HepG2 (cell line): ENCODE measurements at regions not wholly inside any gene's neighbourhood (a gene's known extent, or its start where the extent isn't known, plus 50 kb on each side); places are given as distances from the start of the nearest gene placed in this dataset.

Experiments
- ATAC-seq: fragments of 200-7000 bp; cut with Tn5 transposase; 3 replicates; pipeline ENCODE4 v1.9.1; 2020; ENCODE audit warnings: mild to moderate bottlenecking, moderate library complexity
- BruUV-seq: library from RNA; stranded (reverse); fragments of 400-500 nt; replicated peaks from 2 replicates; lab custom pipeline; 2021; lab: Mats Ljungman, UMichigan
- CTCF ChIA-PET: fragments of 300-600 bp; formaldehyde crosslinking; extraction: SDS; loops from one replicate; lab custom pipeline; 2021; ENCODE audit warnings: low total read pairs, inconsistent platforms, low intra/inter-chr PET ratio; lab: Yijun Ruan, JAX
- POLR2A ChIA-PET: fragments of 350-600 bp; sonication (Branson Sonifier 250); formaldehyde crosslinking; loops from one replicate; lab custom pipeline; 2020; ENCODE audit warnings: antibody characterized with exemption, inconsistent platforms; lab: Yijun Ruan, JAX
- DNase-seq: peaks from one replicate; pipeline ENCODE4 v3.0.0-alpha.2; 2015; ENCODE audit warnings: low spot score
- FAIRE-seq: peaks from 3 replicates; lab custom pipeline; 2011; peaks lifted over from hg19 to GRCh38; lab: Jason Lieb, UNC
- H2AFZ ChIP-seq: one replicate; pipeline ENCODE4 v1.6.1; 2011; ENCODE audit warnings: low read length, inconsistent platforms
- H3K27ac ChIP-seq: fragments of 300-600 bp; 3 replicates; pipeline ENCODE4 v1.8.0; 2011; ENCODE audit warnings: mixed run types, mild to moderate bottlenecking, mixed read lengths, low read length, inconsistent platforms; ENCODE audit not compliant: insufficient read depth; ENCODE audit errors: extremely low read length
- H3K27me3 ChIP-seq, 2 experiments: fragments of 200-600 bp in 1 of 2; 2 replicates in 1 of 2; 3 replicates in 1 of 2; pipeline versions ENCODE4 v1.6.0 to v1.8.0; 2011; ENCODE audit warnings: low read length in 2 of 2, mild to moderate bottlenecking in 2 of 2, moderate library complexity in 2 of 2, inconsistent platforms in 1 of 2; ENCODE audit not compliant: insufficient read depth in 2 of 2, control insufficient read depth in 1 of 2
- H3K36me3 ChIP-seq, 2 experiments: fragments of 200-600 bp in 1 of 2; replicated peaks in 1 of 2; 2 replicates in 1 of 2; 3 replicates in 1 of 2; pipeline versions ENCODE4 v1.5.1 to v1.8.0; 2011; ENCODE audit warnings: low read length in 2 of 2, inconsistent platforms in 1 of 2; ENCODE audit not compliant: insufficient read depth in 2 of 2, control insufficient read depth in 1 of 2
- H3K4me1 ChIP-seq: 2 replicates; pipeline ENCODE4 v1.5.1; 2012; ENCODE audit warnings: low read length, inconsistent platforms; ENCODE audit not compliant: insufficient read depth
- H3K4me2 ChIP-seq: 2 replicates; pipeline ENCODE4 v1.6.0; 2011; ENCODE audit warnings: low read depth, low read length, inconsistent platforms
- H3K4me3 ChIP-seq, 3 experiments: fragments of 200-600 bp in 1 of 3; sonication (generic), shearing (Covaris generic) in 1 of 3; replicated peaks in 1 of 3; 2 replicates each; pipeline ENCODE4 v1.5.1; 2011 to 2016; ENCODE audit warnings: low read length in 3 of 3, inconsistent platforms in 2 of 3, low read depth in 2 of 3, mild to moderate bottlenecking in 2 of 3, control low read depth in 1 of 3, mixed read lengths in 1 of 3; ENCODE audit not compliant: insufficient read depth in 1 of 3
- H3K79me2 ChIP-seq: one replicate; pipeline ENCODE4 v1.6.1; 2011; ENCODE audit warnings: low read length, inconsistent platforms; ENCODE audit not compliant: insufficient read depth
- H3K9ac ChIP-seq: 2 replicates; pipeline ENCODE4 v1.6.0; 2011; ENCODE audit warnings: mild to moderate bottlenecking, low read depth, low read length, inconsistent platforms; ENCODE audit not compliant: insufficient read depth
- H3K9me3 ChIP-seq: 2 replicates; pipeline ENCODE4 v1.5.1; 2012; ENCODE audit warnings: mild to moderate bottlenecking, low read length
- H4K20me1 ChIP-seq: 2 replicates; pipeline ENCODE4 v1.6.0; 2011; ENCODE audit warnings: inconsistent platforms, mild to moderate bottlenecking, low read length, moderate library complexity; ENCODE audit not compliant: insufficient read depth
- CREB1 ChIP-seq, 2 experiments: fragments of 450-650 bp in 1 of 2; IDR thresholded peaks; 2 replicates each; pipeline ENCODE4 v1.6.1; 2016 to 2017; ENCODE audit warnings: control low read depth in 1 of 2, mild to moderate bottlenecking in 1 of 2, missing compliant biosample characterization in 1 of 2, missing genetic modification characterization in 1 of 2
- FOXM1 ChIP-seq: sonication (generic); formaldehyde crosslinking; IDR thresholded peaks from 2 replicates; pipeline ENCODE4 v1.5.0; 2020; ENCODE audit warnings: missing genetic modification reagents
- HOXD1 ChIP-seq: sonication (generic); formaldehyde crosslinking; IDR thresholded peaks from 2 replicates; pipeline ENCODE4 v1.5.0; 2020; ENCODE audit warnings: missing genetic modification reagents
- KMT2A ChIP-seq: sonication (generic); formaldehyde crosslinking; IDR thresholded peaks from 2 replicates; pipeline ENCODE4 v1.4.0; 2020; ENCODE audit warnings: missing genetic modification reagents
- SMARCE1 ChIP-seq: fragments of 450-650 bp; IDR thresholded peaks from 2 replicates; pipeline ENCODE4 v1.6.1; 2017; ENCODE audit warnings: borderline replicate concordance
- STAT5B ChIP-seq: sonication (generic); formaldehyde crosslinking; IDR thresholded peaks from 2 replicates; pipeline ENCODE4 v1.4.0; 2020; ENCODE audit warnings: missing genetic modification reagents
- TIGD3 ChIP-seq: sonication (generic); formaldehyde crosslinking; IDR thresholded peaks from 2 replicates; pipeline ENCODE4 v1.5.1; 2020; ENCODE audit warnings: mild to moderate bottlenecking, missing genetic modification reagents, borderline replicate concordance
- ZC3H4 ChIP-seq: sonication (generic); formaldehyde crosslinking; IDR thresholded peaks from 2 replicates; pipeline ENCODE4 v1.4.0; 2020; ENCODE audit warnings: missing genetic modification reagents, borderline replicate concordance
- ZNF407 ChIP-seq: sonication (generic); formaldehyde crosslinking; IDR thresholded peaks from one replicate; pipeline ENCODE4 v1.5.1; 2020; ENCODE audit warnings: mild to moderate bottlenecking, missing genetic modification reagents; ENCODE audit errors: not compliant biosample characterization
- ZNF766 ChIP-seq: sonication (generic); formaldehyde crosslinking; IDR thresholded peaks from 2 replicates; pipeline ENCODE4 v1.5.0; 2020; ENCODE audit warnings: missing genetic modification reagents, borderline replicate concordance
- WGBS: methylation state at CpG from one replicate; pipeline ENCODE4 v1.1.6; 2017; ENCODE audit warnings: low lambda C conversion rate; 5-methylcytosine and 5-hydroxymethylcytosine counted together
- in situ Hi-C: cut with HindIII; loops from 2 replicates; pipeline ENCODE4 v1.10.0; 2017; ENCODE audit warnings: low pct_unique_long_range_greater_than_20kb; ENCODE audit not compliant: extremely low pct_ligation_motif_present
- intact Hi-C: fragments of 100-400 bp; cut with micrococcal nuclease; formaldehyde crosslinking; loops from one replicate; pipeline ENCODE4 v1.10.0; 2022; ENCODE audit not compliant: unreplicated experiment

DNA sequence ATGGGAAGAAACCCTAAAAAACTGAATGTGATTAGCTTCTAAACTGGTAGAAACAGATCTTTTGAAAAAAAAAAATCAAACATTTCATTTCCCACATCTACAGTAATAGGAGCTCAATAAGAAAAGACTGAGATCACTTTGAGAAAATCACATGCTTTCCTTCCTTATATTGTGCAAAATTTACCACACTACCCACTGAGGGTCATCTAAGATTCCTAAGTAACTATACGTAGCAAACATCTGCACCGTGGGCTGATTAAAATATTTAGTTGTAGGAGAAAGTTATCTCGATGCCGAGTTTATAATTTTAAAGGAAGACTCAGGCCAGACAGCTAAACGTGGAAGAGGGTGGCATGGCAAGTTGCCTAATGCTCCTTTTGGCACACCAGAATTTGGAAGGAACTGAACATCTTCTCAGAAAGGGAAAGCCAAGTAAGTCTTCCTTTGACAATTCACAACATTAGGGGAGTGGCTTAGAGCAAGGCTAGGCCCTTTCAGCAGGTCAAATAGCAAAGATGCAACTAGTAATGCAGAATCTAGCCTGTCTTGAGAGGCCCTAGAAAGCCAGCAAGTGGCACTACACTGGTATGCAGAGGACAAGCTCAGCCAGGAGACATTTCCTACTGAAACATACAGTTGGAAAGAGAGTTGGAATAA lies 128.0 kb downstream of the TMA16 start (continued):
- TF ChIP-seq HOXD1 (no peak), ZNF407 (no peak)

DNA sequence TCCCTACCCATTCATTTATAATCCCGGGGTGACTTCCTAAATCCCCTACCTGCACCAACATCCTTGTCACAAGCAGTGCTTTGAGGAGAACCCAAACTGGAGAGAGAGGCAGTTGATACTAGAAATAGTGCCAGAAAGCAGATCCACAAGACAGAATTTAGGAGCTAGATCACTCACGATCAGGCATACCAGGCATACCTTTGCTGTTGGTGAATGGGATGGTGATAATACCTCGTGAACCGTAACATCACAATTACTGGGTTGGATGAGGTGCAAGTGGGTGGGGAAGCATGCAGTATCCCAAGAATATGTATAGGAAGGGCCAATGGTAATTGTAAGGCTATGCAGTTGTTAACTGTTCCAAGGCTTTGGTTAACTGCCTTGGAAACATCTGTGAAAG lies 129.3 kb downstream of the TMA16 start:
- Histone ChIP-seq H3K27me3 (no peaks in the 10 kb centered on the region), H3K4me2 (no peak overlapping the region), H3K4me3 (no peak overlapping the region), H4K20me1 (no peaks in the 10 kb centered on the region), H3K27ac (no peak overlapping the region), H3K9me3 (no peaks in the 10 kb centered on the region), H3K9ac (no peak overlapping the region), H3K79me2 (no peaks in the 10 kb centered on the region), H3K36me3 (no peaks in the 10 kb centered on the region), H3K4me1 (no peaks in the 10 kb centered on the region), H2AFZ (no peak overlapping the region)
- no peak for FAIRE-seq
- BruUV-seq, result no TSS peak
- ChIA-PET CTCF (no interaction called here), POLR2A (no interaction called here)
- intact Hi-C loops (no loop called here), in situ Hi-C loops (no loop called here)
- DNase-seq, result no peak
- 0% methylated on average over 4 of the region's 4 CpGs for WGBS
- TF ChIP-seq STAT5B (CRISPR knock-in tag) (no peak), ZNF766 (no peak), FOXM1 (CRISPR knock-in tag) (no peak), SMARCE1 (no peak), TIGD3 (CRISPR knock-in tag) (no peak), CREB1 (IDR thresholded peaks at IDR 0.05) (no peak), CREB1 (CRISPR knock-in tag; IDR thresholded peaks at IDR 0.05) (no peak), KMT2A (CRISPR knock-in tag) (no peak), ZC3H4 (CRISPR knock-in tag) (no peak)
- ATAC-seq, result no peak
